Hippocampal formation (tissue), 2 donors: ENCODE measurements at regions not wholly inside any gene's neighbourhood (a gene's known extent, or its start where the extent isn't known, plus 50 kb on each side); places are given as distances from the start of the nearest gene placed in this dataset.
A peak's percentile ranks its signal among the peaks of the same experiment; 100 is the strongest.
"Not testable (repeated sequence)": the region's sequence is repeated elsewhere in the genome, so short reads cannot be mapped to it uniquely, and the experiment has no call there.

Experiments
- DNase-seq, 2 donors: peaks; one replicate each; lab custom pipeline; 2025; lab: John Stamatoyannopoulos, UW

DNA sequence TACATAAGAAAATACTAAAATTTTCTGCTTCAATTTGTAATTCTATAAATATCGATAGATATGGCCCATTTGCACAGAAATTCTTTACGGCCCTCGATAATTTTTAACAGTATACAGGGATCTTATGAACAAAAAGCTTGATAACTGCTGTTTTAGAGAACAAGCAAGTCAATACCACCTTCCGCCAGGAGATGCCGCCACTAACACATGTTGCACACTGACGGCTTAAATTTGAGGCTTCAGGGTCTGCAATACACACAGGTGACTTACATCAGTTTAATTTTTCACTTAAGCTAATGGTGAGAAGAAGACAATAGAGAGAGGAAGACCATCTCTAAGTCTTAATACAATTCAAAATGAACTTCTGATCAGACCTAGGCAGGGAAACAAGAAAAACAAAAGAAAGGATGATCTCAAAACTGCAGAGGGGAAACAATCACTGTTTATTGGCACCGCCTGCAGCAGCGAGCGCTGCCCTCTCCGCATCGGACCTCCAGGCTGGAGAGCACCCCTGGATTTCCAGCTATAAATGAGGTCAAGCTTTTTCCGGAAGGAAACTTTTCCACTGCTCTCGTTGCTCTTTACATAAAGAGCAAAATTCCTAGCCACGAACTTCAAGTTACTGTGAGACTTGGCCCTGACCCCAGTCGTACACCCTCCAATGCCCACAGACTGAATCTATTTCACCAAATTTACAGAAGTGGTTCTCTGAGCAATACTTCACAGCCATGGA is 53.9 kb downstream of the OTOR start:
- DNase-seq: peak; percentile 35 to 41

DNA sequence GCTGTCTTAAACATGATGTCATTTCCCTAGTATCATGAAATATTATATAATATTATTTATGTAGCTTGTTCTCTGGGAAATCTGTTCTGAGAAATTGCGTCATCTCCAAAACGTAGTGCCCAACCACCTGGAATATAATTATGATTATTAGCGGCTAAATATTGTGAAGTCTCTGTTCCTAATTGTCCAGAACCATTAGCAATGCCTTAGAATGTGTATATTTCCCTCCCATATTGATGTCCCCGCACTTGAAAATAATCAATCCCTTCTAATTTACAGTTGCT is 54.4 kb downstream of the OTOR start:
- DNase-seq: no peak

DNA sequence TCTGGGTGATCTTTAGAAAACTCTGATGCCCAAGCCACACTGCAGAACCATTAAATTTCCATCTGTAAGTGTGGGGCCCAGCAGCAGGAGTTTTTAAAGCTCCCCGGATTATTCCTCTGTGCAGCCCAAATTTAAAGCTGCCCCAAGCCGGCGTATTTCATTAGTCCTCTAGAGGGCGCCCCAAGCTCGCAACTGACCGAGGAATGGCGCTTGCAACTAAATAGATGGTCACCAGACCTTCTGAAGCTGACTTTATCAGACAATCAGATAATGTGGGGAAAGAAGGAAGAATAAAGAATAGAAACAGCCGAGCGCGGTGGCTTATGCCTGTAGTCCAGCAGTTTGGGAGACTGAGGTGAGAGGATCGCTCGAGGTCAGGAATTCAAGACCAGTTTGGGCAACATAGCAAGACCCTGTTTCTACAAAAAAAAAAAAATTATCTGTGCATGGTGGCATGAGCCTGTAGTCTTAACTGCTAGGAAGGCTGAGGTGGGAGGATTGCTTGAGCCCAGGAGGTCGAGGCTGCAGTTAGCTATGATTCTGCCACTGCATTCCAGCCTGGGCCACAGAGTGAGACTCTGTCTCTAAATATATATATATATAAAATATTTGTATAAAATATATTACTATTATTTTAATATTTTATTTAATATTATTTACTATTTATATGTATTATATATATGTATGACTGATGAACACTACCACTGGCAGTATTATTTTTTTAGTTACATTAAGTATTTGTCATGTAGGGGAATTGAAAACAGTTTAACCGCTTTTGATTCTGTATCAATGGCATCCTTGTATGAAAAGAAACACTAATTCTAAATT is 56.0 kb downstream of the OTOR start:
- DNase-seq: peak; percentile 46 to 53

DNA sequence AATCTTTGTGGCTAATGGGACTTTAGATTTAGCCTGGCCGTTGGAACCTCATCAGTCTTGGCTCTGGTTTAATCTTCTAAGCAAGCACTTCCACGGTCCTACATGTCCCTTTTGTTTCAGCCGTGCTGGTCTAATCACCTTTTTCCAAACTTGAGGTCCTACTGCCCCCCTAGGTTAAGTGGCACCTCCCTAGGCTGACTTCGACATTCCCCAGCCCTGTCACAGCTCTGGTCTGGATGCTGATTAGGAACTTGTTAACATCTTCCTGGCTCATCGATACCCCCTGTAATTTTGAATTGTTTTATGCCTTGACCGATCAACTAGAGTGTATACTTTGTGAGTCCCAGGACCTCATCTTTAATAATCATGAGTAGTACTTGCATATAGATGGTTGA is 56.6 kb downstream of the OTOR start:
- DNase-seq: no peak

DNA sequence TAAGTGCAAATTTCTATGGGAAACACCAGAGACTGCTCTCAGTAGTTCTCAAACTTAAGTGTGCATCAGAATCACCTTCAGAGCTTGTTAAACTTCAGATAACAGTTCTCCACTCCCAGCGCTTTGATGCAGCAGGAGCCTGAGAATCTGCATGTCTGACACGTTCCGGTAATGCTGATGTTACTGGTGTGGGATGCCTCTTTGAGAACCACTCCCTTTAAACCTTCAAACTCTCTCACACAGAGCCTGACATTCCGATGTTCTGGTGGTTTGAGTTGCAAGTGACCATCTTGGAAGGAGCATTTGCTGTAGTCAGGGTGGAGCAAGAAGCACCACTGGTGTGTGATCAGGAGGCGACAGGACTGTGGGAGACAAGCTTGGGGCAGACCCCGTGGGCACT is 57.9 kb downstream of the OTOR start:
- no peak for DNase-seq

DNA sequence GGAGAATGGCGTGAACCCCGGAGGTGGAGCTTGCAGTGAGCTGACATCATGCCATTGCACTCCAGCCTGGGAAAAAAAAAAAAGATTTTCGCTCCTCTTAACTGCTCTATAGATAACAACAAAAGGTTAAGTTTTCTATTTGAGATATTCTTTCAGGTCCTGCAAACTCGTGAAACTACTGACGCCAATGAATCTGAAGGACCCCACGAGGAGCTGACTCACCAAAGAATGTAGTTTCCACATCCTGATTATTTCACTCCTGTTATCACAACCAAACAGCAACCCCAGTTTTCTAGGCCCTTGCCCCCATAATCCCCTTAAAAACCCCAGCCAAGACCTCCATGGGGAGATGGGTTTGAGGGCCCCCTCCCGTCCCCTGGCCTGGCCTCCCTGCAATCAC is 58.7 kb downstream of the OTOR start:
- DNase-seq: no peak

DNA sequence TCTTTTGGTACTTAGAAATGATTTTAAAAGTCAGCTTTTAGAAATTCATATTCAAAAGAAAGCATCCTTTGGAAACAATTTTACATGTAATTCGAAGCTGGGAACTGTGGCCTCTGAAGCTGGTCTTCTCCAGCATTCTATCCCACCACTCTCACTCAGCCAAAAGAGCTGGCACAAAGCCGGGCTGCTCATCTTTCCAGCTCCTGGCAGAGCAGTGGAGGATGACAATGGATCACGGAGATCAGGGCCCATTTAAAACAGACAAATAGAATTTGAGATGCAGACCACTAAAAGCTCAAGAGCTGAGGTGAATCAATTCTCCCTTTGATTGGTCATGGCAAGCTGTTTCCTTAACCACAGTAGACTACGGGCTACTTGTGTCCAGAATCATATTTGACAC is 60.6 kb downstream of the OTOR start:
- DNase-seq: no peak

DNA sequence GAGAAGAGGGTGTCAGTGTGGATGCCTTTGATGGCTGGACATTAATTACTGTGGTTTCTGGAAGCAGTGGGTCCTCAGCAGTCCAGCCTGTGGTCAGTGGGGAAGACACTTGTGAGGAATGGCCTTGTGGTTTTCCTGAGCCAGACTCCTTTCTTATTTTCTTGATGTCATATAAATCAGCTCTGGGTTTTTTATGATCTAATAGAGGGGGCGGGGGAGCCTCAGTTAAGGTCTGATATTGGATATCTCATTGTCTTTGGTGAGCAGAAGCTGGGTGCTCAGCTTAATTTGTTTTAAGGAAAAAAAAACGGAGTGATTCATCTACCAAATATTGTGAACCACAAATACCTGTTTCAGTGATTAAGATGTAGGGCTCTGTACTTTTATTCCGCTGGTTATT is 62.1 kb downstream of the OTOR start:
- no peak for DNase-seq

DNA sequence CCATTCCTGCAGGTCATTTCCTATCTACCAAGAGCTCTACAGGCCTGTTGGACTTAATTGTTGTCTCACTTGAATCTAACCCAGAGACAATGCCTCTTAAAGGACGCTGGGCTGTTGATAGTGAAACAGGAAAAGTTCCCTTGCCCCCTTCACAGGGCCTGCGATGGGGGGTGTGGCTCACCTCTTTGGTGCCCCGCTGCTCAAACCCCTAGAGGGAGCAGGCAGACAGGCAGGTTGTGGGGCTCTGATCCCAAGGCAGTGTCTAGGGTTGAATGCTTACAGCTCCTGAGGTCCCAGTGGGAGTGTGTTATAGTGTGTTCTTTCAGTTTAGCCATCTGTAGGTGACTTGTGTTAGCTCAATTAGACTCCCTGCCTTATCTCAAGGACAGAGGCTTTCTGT is 68.0 kb downstream of the OTOR start:
- no peak for DNase-seq

DNA sequence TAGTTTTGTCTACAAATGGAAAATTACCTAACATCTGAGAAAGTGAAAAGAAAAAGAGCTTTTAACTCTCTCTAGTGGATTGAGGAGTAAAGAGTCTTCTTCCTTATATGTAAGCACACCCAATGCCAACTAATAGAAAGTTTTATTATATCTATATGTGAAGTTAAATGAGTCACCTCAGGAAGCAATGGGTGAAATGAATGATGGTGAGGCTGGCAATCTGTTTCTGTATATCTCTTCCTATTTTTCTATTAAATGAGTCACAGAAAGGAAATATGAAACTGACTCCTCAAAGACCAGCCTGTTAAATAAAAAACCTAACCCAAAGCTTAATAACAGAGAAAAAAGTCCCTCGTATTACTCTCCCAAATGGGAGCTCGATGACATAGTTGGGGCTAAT is 71.3 kb downstream of the OTOR start:
- DNase-seq: no peak

DNA sequence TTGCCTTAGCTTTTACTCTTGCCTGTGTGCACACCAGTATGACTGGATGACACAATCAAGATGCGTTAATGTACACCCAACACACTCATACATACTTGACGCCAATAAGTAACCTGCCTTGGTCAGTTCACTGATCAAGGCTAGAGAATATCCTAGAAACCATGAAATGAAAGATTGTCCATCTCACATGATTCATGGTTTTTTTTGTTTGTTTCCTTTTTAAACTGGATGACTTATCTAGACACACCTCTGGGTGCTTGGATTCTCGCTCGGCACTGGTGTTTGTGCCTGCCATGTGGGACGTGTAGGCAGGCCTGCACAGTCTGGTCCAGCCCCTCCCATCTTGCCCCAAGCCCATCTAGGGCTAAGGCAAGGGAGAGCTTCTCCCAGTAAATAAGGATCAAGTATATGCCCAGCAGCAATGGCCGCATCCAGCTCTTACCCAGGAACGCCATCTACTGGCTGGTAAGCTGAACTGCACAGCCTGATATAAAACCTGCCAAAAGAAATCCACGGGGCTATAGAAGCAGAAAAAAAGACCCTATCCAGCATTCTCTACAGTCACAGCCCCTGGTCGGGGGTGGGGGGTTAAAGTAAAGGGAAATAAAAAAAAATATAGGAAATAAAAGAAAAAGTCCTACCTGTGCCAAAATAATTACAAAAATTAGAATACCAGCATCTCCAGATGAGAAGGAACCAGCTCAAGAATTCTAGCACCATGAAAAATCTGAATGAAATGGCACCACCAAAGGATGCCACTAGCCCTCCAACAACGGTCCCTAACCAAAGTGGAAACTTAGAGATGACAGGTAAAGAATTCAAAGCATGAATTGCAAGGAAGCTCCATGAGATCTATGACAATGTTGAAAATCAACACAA is 73.3 kb downstream of the OTOR start:
- no peak for DNase-seq

DNA sequence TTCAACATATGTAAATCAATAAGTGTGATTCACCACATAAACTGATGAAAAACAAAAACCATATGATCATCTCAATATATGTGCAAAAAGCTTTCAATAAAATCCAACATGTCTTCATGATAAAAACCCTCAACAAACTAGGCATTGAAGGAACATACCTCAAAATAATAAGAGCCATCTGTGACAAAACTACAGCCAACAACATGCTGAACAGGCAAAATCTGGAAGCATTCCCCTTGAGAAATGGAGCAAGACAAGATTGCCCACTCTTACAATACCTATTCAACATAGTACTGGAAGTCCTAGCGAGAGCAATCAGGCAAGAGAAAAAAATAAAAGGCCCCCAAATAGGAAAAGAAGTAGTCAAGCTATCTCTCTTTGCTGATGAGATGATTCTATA is 76.5 kb downstream of the OTOR start:
- no peak for DNase-seq

DNA sequence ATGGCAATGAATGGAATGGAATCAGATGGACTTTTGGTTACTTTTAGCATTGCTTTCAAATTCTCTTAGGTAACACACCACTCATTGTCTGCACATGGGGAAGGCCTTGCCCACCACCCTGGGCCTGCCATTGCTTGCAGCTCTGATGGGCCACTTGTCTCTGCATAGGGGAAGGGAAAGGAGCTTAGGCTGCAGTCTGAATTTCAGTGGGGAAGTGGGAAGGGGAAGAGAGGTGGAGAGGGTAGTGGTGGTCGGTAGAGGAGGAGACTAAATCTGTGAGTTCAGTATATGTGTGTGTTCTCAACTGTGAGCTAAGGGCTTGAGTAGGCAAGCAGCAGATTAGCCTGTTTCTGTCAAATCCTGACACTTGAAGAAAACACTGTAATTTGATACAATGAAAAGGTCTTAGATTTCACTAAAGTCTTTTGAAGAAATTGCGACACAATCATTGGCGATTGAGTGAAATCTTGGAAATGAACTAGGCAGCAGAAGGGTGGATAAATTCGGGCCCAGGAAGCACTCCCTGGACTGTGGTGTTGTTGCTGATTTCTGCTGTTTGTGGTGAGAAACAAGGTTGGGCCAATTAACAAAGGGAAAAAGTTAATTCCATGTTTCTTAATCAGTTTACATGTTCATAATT is 80.6 kb downstream of the OTOR start:
- no peak for DNase-seq

DNA sequence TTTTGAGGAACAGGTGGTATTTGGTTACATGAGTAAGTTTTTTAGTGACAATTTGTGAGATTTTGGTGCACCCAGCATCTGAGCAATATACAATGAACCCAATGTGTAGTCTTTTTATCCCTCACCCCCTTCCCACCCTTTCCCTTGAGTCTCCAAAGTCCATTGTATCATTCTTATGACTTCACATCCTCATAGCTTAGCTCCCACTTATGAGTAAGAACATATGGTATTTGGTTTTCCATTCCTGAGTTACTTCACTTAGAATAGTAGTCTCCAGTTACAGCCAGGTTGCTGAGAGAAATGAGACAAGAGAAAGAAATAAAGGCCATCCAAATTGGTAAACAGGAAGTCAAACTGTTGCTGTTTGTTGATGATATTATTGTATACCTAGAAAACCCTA is 87.5 kb downstream of the OTOR start:
- not testable (repeated sequence) for DNase-seq

DNA sequence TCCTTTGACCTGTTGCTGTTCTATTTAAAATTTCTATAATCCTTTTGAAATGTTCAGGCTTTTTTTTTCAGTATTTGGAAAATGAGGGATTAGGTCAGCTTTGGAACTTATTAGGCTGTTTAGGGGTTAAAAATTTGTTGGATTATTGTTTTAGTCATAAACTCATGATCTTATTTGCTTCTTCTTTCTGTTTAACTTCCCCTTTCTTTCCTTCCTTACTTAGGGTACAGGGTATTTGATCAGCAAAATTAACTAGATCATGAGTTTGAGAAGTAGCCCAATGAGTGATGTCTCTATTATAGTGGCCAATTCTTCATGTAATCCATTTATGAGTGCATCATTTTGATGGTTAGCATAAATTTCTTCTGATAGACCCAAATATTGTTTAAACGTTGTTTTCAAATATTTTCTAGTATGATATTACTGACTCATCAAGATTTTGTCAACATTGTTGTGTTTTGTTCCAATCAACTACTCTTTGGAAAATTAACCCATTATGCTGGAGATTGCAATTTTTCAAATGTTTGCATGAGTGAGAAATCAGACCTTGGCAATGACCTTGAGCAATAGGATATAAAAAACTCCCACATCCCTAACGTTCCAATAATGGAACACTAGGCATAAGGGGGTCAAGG is 94.4 kb downstream of the OTOR start:
- no peak for DNase-seq

DNA sequence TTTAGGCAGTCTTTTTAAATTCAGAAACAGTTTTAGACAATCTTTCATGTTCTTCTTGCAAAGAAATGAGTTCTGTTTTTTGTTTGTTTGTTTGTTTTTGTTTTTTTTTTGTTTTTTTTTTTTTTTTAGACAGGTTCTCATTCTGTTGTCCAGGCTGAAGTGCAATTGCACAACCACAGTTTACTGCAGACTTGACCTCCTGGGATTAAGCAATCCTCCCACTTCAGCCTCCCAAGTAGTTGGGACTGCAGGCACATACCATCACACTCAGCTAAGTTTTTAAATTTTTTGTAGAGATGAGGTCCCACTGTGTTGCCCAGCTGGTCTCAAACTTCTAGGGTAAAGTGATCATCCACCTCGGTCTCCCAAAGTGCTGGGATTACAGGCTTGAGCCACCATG is 96.2 kb downstream of the OTOR start:
- no peak for DNase-seq

DNA sequence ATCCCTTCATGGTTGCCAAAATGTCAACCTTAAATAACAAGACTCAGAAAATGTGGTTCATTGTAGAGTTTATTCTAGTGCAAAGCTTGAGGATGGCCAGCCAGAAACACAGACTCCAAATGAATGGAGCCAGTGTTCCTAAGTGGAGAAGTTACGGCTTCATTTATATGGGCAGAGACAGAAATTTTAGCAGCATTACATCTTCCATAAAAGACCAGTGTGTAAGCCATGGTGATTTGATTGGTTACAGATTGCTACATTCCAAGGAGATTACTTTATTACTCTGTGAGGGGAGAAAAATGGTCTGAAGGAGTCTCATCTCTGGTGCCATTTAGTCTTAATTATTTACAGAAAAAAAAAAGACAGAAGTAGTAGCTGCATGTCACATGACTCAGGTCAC is 97.8 kb downstream of the OTOR start:
- no peak for DNase-seq

DNA sequence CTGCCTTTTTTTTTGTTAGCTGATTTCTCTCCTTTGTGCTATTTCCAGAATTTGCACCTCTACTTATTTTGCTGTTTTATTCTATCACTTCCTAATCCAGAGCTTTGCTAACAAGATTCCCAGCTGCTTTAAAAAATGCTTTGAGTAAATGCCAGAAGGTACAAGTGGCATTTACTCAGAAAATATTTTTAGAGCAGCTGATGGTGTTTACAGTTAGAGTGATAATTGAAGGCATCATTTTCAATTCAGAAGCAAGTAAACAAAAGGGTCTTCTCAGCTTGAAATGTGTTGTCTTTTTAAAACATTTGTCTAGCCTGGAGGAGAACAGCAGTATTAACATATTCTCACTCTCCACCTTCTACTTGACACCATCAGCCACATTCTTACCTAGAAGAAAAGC is 99.9 kb downstream of the OTOR start:
- DNase-seq: no peak

DNA sequence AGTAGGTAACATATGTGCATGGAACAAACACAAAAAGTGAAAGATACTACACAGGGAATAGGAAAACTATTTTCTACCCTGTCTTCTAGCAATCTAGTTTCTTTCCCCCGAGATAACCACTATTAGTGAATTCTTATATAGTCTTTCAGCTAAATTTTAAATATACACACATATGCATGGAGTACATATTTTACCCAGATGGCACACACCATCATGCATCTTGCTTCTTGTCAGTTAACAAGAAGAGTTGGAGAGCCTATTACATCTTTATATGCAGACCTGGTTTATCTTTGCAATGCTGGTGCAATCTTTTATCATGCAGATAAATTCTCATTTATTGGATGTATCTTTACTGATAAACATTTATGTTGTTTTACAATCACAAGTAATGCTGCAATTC is 100.4 kb downstream of the OTOR start:
- DNase-seq: no peak

DNA sequence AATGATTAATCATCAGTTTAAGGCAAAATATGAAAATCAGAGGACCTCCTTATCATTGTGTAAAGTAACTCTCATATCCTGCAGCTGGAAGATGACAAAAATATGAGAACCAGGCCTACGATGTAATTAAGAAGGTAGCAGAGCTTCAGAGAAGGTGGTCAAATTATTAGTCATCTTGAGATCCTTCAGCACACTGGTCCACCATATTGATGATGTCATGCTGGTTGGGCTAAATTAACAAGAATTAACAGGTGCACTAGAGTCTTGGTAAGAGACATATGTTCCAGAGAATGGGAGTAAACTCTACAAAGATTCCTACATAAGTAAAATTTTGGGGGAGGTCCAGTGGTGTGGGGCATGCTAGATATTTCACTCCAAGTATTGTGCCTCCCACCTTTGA is 112.8 kb downstream of the OTOR start:
- DNase-seq: no peak

DNA sequence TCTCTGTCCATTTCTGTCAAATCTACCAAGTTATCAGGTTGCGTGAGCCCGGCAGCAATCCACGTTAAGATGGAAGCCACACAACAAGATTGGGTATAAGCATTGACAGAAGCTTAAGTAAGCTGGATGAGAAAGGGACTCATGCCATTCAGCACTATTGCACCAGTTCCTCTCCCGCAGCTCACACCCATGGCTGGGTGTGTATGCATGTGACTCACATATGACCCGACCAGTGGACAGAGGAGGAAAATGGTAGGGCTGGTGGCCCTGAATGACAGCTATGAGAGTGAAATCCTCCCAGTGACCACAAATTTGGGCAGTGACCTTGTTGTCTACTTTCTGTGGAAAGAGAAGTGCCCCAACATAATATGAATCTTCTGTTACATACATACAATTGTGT is 113.5 kb downstream of the OTOR start:
- DNase-seq: no peak

DNA sequence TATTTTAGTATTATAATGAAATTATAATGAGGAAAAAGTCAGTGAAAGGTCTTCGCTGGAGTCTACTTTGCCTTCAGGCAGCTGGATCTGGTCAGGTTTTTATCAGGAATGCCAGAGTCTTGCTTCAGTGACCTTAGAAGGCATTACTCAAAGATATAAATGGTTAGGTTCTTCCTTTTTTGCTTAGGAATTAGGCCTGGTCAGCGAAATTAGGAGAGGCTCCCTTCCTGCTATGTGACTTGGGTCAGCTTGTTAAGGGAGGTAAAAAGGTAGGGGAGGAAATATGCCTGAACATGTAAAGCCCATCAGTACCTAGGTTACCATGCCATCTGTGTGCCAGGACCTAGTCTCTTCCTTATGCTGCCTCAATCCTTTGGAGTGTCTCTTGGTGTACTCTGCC is 115.1 kb downstream of the OTOR start:
- no peak for DNase-seq
